Esophagus squamous epithelium (tissue), 4 donors: ENCODE measurements at regions not wholly inside any gene's neighbourhood (a gene's known extent, or its start where the extent isn't known, plus 50 kb on each side); places are given as distances from the start of the nearest gene placed in this dataset.

Experiments
- CTCF ChIP-seq, 6 experiments: fragments of 450-650 bp in 4 of 6; fragments of 200-600 bp in 2 of 6; sonication (generic) in 2 of 6; IDR thresholded peaks; one replicate each; pipeline ENCODE4 v1.5.1; 2016 to 2019; ENCODE audit warnings: antibody characterized with exemption in 6 of 6, mild to moderate bottlenecking in 4 of 6, moderate library complexity in 4 of 6
- POLR2A ChIP-seq, 4 donors: fragments of 450-650 bp; IDR thresholded peaks; one replicate each; pipeline ENCODE4 v1.6.1; 2017; ENCODE audit warnings: antibody characterized with exemption in 4 of 4, mild to moderate bottlenecking in 4 of 4, moderate library complexity in 3 of 4

DNA sequence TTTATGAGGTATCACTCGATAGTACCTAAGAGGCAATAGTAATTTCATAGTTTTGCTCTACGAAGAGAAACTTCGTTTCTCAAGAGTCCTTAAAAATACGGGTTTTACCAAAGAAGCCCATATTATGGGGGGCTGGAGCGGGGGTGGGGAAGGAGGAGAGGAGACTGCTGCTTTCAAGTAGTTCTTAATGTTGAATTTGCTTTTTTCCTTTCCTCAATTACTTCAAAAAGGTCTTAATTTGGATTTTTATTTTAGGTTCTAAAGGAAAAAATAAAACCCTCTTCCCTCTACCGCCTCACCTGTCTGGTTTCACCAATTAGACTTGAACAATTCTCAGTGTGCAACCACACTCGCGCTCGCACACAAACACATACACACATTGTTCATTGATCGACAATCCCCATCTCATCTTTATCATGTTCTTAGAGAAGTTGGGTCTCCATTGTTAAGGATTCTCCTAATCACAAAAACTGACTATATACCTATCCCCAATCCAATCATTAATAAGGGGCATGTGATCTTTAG, 97.2 kb downstream of the HFE start:
- TF ChIP-seq CTCF (IDR thresholded peaks at IDR 0.05) (no peak), POLR2A (IDR thresholded peaks at IDR 0.05) (no peak)
